ENCODE measurements at regions not wholly inside any gene's neighbourhood (a gene's known extent, or its start where the extent isn't known, plus 50 kb on each side); places are given as distances from the start of the nearest gene placed in this dataset.

DNA sequence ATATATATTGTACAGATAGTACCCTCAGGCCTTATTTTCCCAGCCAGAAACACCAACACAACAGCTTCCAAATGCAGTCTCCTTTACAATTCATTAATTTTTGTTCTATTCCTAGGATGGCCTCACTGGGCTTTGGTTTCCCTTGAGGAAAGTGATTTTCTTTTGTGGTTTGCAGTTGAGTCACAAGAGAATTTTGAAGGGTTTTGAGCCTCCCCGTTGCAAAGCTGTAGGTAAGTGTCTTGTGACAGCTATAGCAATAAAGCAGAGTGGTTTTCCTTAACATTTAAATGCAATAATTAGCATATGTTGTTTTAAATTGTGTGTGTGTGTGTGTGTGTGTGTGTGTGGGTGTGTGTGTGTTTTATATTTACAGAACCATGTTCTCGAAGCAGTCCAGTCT is 54.1 kb upstream of the WDR17 start:
- no peak for DNase-seq

DNA sequence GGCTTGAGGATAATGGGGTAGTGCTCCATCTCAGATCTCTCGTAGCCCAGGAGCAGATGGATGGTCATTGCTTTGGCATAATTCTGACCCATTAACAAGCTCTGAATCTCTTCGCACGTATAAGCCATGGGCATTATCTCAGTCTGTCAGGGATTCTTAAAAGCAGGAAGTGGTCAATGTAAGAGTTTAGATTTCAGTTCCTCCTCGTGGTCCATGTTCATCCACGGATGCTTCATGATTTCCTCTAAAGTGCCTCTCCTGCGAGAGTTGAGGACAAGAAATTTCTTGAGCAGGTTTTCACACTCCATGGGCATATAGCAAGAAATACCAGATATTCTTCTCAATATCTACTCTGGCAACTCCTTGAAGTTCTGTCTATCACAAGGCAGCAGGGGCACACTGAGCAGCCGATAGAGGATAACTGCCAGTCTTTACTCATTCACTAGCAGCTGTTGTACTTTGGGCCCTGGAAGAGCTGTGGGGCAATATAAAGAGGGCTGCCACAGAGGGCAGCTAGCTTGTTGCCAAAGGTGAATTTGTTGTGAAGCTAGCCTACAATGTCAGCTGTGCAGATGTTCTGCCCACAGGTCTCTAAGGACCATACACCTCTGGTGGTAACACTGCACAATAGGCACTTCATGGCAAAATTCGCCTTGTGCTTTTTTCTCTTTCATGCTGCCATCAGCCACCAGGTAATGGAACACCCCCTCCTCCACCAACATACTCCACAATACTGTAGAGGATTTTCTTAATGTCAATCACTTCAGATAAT is 52.0 kb upstream of the WDR17 start:
- no peak for DNase-seq

DNA sequence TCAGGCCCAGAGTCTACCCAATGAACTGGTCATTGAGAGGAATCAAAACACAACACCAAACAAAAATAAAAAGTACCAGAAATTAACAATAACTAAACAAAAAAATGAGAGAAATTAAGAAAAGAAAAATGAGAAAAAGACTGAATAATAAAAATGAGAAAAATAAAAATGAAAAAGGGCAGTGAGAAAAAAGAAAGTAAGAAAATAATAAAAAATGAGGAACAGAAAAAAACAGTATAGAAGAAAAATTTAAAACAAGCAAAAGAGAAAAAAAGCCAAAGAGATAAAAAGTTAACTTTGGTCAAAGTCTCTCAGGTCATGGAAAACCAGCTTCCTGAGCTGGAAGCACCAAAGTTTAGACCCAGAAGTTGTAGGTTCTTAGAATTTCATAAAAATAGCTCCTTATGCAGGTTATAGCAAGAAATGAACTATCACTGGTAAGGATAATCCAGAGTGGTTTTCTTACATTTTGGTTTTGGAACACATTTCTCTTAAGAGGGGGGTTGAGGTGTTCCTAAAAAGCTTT is 51.0 kb upstream of the WDR17 start:
- DNase-seq: no peak
